T-helper 1 cell treated with Interleukin-12 subunit alpha and Interleukin-12 subunit beta and Interleukin-4 antibody, amounts not matched to agents 30 μg/mL and 1 μg/mL, for 36 hours (primary cell): ENCODE measurements at regions not wholly inside any gene's neighbourhood (a gene's known extent, or its start where the extent isn't known, plus 50 kb on each side); places are given as distances from the start of the nearest gene placed in this dataset.

Source experiments
- H3K27ac Mint-ChIP-seq: one replicate; pipeline ENCODE4 v1.8.0; 2021; ENCODE audit warnings: mild to moderate bottlenecking, mixed read lengths
- H3K27me3 Mint-ChIP-seq: one replicate; pipeline ENCODE4 v1.8.0; 2021; ENCODE audit warnings: low read depth, mixed read lengths
- H3K36me3 Mint-ChIP-seq: one replicate; pipeline ENCODE4 v1.8.0; 2021; ENCODE audit warnings: low read depth, mixed read lengths
- H3K4me1 Mint-ChIP-seq: one replicate; pipeline ENCODE4 v1.8.0; 2021; ENCODE audit warnings: low read depth, mixed read lengths
- H3K4me3 Mint-ChIP-seq: one replicate; pipeline ENCODE4 v1.8.0; 2021; ENCODE audit warnings: mild to moderate bottlenecking, moderate library complexity, mixed read lengths
- H3K9me3 Mint-ChIP-seq: one replicate; pipeline ENCODE4 v1.8.0; 2021; ENCODE audit warnings: mixed read lengths

DNA sequence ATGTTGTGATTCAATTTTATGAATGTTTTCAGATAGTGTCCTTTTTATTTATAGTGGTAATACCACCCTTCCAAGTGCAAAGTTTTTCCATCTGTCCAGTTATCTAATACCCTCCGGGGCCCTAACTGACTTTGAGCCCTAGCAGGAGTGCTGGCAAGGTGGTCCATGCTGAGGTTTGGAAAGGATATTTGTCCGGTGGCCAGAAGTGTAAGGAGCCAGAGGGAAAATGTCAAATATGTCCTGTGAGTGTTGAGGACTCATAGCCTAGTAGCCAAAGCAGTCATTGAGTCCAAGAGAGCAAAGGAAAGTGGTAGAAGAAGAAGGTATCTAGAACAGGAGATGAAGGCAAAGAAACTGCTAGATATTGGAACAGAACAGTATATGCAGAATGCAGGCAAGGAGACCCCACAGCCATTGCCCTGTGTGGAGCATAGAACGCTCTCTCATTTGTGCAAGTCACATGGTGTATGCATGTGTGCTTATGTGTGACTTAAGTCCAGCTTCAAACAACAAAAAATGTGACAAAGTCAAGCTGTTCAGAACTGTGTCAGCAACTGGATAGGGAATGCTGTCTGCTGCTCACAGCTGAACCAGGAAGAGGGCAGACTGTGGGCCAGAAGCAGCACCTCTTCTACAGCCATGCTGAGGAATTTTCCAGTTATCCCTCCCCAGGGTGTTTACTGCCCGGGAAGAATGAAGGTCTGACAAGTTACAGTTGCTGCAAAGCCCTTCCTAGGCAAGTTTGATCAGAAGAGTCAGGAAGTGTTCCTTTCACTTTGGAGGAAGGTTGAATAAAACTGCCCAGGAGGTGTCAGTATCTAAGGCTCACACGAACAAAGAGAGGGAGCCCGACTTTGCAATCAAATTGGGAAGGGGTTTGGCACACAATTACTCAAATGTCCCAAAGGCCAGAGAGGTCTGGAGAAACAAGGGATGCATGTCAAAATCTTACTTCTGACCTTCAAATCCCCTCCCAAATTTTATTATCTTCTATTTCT, 463.3 kb upstream of the DMAC1 start:
- Mint-ChIP-seq H3K27me3 (no peaks in the 10 kb centered on the region), H3K27ac (no peak overlapping the region), H3K36me3 (no peaks in the 10 kb centered on the region), H3K4me1 (no peaks in the 10 kb centered on the region), H3K4me3 (no peak overlapping the region), H3K9me3 (no peaks in the 10 kb centered on the region)

DNA sequence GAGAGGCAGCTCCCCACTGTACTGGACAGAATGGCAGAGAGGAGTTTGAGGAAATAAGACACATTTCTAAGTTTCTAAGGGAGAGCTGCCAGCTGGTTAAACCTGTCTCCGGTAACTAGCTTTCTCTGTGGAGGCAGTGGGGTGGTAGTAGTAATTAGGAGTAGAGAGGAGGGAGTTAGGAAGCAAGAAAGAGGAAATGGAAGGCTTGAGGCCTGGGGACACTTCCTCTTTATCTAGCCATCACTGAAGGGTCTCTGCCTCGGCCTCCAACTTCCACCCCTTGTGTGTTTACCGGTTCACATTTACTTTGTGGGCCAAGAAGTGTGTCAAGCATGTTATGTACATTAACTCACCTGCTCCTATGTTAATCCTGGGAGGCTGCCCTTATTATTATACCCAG, 462.2 kb upstream of the DMAC1 start:
- Mint-ChIP-seq H3K4me1 (no peaks in the 10 kb centered on the region), H3K27ac (no peak overlapping the region), H3K27me3 (no peaks in the 10 kb centered on the region), H3K4me3 (no peak overlapping the region), H3K36me3 (no peaks in the 10 kb centered on the region), H3K9me3 (no peaks in the 10 kb centered on the region)

DNA sequence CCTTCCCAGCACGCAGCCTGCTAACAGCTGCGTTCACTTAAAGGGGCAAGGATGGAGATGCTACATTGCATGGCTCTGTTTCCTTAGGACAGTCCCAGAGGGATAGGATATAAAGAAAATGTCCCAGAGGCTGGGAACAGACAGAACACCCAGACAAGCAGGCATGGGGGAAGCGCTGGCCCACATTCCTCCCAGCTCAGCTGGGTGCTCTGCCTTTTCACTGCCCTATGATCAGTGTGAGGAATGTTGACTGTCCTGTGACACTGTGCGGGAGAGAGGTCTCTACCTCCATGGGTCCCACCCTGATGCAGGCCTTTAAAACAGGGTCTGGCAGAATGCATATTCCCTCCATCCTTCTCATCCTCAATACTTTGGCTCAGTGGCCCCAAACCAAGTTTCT, 459.4 kb upstream of the DMAC1 start:
- no peaks in the 10 kb centered on the region for H3K4me1 Mint-ChIP-seq
- H3K4me3 Mint-ChIP-seq: no peak overlapping the region
- H3K36me3 Mint-ChIP-seq: no peaks in the 10 kb centered on the region
- H3K27ac Mint-ChIP-seq: no peak overlapping the region
- no peaks in the 10 kb centered on the region for H3K9me3 Mint-ChIP-seq
- no peaks in the 10 kb centered on the region for H3K27me3 Mint-ChIP-seq

DNA sequence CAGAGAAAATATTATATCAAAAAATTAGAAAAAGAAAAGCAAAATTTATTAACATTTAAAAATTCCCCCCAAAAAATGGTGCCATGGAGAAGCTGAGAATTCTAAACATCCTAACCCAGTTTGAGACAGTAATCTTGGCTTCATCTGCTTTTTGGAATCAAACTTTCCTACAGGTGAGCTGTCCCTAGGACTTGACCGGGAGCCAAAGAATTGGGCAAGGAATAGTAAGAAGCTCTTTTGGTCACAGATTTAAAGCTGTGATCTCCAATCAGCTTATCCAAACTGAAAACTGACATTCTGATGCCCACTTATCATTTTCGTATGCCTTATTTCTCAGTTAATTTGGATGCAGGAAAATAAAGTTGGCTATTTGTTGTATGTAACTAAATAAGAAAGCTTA, 457.3 kb upstream of the DMAC1 start:
- Mint-ChIP-seq H3K9me3 (no peaks in the 10 kb centered on the region), H3K4me3 (no peak overlapping the region), H3K36me3 (no peaks in the 10 kb centered on the region), H3K27me3 (no peaks in the 10 kb centered on the region), H3K4me1 (no peaks in the 10 kb centered on the region), H3K27ac (no peak overlapping the region)

DNA sequence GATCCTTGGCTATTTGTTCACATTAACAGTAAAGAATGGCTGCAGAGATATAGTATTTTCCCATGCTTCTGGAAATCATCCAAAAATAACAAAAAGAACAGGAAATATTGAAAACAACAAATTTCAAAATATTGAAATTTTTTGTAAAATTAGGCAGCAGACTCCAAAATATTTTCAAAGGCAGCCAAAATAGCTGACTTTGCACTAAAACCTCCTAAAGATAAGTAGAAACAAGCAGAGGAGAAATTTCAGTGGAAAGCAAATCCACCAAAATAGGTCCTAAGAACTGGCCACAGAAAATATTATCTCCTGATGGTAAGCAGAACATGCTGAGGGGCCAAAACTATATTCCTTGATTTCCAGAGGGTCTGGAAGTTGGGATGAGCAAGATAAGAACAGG, 456.3 kb upstream of the DMAC1 start:
- Mint-ChIP-seq H3K27me3 (no peaks in the 10 kb centered on the region), H3K36me3 (no peaks in the 10 kb centered on the region), H3K9me3 (no peaks in the 10 kb centered on the region)

DNA sequence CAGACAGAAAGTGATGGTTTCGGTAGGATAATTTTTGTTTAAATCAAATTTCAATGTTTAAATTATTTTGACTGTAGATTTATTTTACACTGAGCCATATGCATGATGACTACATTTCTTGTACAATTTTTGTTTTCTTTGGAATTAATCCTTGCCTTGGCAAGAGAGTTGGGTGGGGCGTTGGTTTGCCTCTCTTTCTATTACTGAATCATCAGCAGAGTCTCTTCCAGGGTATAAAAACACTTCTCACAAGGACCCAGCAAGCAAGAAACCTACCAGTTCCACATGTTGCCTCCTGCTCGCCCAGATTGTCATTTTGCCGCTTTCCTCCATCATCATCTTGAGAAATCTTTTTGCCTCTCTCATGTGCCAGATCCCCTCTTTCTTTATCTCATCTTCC, 455.0 kb upstream of the DMAC1 start:
- no peak overlapping the region for H3K4me3 Mint-ChIP-seq
- H3K36me3 Mint-ChIP-seq: no peaks in the 10 kb centered on the region
- H3K9me3 Mint-ChIP-seq: no peaks in the 10 kb centered on the region
- H3K27me3 Mint-ChIP-seq: no peaks in the 10 kb centered on the region
- no peak overlapping the region for H3K27ac Mint-ChIP-seq
- no peaks in the 10 kb centered on the region for H3K4me1 Mint-ChIP-seq

More for the DNA sequence above, 456.3 kb upstream of the DMAC1 start:
- Mint-ChIP-seq H3K4me3 (no peak overlapping the region), H3K27ac (no peak overlapping the region), H3K4me1 (no peaks in the 10 kb centered on the region)

DNA sequence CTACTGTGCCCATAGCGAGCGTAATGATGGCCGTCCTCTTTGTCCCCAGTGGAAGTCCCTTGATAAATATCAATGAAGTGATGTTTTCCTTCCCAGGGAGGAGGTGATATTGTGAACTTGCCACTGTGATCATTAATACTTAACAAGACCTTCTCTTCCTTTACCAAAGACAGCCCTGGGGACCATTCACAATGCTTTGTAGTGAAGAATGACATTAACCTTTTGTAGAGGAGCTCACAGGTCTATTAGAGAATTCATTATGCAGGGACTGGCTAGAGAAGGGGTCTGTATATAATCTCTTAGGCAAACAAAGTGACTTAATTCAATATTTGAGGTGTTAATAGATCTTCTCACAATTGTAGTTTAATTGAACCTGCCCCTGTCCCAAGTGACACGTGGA, 452.9 kb upstream of the DMAC1 start:
- no peaks in the 10 kb centered on the region for H3K4me1 Mint-ChIP-seq
- H3K27me3 Mint-ChIP-seq: no peaks in the 10 kb centered on the region
- no peaks in the 10 kb centered on the region for H3K36me3 Mint-ChIP-seq
- H3K27ac Mint-ChIP-seq: no peak overlapping the region
- H3K4me3 Mint-ChIP-seq: no peak overlapping the region
- no peaks in the 10 kb centered on the region for H3K9me3 Mint-ChIP-seq

DNA sequence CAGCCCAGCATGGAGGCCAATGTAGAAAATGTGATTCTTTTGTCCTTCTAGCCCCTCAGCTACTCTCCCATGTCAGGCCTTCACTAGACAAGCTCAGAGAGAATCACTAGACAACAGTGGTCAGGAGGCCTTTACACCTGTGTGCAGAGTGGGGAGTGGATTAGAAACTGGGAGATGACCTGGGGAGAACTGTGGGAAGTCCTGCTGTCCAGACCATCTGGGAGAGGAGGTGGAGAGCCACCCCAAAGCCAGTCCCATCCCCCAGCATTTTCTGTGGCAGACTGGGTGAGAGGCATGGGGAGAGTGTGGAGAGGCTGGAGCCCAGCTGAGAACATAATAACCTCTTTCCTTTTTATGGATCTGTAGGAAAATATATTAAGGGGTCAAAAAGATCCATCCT, 452.0 kb upstream of the DMAC1 start:
- Mint-ChIP-seq H3K27me3 (no peaks in the 10 kb centered on the region), H3K4me1 (no peaks in the 10 kb centered on the region), H3K4me3 (no peak overlapping the region), H3K27ac (no peak overlapping the region), H3K9me3 (no peaks in the 10 kb centered on the region), H3K36me3 (no peaks in the 10 kb centered on the region)

DNA sequence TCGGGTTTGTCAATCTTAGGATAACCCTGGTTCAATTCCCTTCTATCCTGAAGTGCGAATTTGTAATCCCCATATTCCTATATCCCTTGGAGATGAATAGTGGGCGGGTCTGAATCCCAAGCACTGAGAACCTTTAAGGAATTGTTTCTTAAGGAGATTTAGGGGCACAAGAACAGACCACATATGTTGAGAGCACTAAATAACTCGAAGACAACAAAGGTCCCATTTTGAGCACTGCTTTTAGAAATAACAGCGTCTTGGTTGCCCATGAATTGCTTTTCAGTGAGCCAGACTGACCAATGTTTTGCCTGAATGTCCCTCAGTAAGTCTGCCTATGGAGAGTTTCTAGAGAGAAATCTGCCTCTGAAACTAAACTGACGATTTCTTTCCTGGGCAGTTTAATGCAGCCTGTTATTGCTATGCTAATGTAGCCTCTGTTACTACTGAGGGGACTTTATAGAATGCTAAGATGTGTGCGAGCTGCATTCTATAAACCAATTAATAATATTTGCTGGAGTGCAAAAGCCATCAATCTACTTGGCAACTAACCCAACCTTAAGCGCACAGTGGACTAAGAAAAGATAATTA, 445.0 kb upstream of the DMAC1 start:
- Mint-ChIP-seq H3K27me3 (no peaks in the 10 kb centered on the region), H3K4me3 (no peak overlapping the region), H3K4me1 (no peaks in the 10 kb centered on the region), H3K36me3 (no peaks in the 10 kb centered on the region), H3K27ac (no peak overlapping the region), H3K9me3 (no peaks in the 10 kb centered on the region)

DNA sequence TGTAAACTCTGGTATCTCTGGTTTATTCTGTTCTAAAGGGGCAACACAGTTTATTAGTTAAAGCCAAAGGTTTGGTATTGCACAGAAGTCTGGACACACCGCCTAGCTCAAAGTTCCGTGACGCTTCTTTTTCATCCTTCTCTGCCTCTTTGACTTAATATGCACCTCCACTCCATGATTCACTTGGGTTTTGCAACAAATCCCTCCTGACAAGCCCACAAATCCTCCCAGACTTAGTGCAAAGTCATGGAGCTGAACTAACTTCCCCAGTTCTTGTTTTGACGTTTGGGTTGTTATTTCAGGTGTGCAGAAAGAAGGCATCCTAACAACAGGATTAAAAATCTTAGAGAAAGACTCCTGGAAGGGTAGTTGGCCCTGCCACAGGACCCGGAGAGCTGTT, 441.6 kb upstream of the DMAC1 start:
- Mint-ChIP-seq H3K9me3 (no peaks in the 10 kb centered on the region), H3K36me3 (no peaks in the 10 kb centered on the region), H3K4me1 (no peaks in the 10 kb centered on the region), H3K27ac (no peak overlapping the region), H3K4me3 (no peak overlapping the region), H3K27me3 (no peaks in the 10 kb centered on the region)

DNA sequence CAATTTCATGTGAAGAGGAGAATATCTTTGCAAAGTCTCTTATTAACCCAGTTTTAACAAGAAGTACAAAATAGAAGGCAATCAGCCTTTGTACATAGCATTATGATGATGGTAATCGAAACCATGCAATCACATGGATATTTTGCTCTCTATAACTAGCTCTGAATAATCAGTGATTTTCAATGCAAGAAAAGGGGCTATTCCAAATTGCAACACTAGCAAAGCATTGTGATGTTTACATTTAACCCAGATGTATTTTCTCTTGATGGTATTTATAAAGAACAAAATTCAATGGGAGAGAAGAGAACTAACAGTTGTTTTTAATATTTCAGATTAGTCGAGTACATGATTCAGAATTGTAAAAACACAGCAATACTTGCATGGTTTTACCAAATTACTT, 437.5 kb upstream of the DMAC1 start:
- Mint-ChIP-seq H3K4me1 (no peaks in the 10 kb centered on the region), H3K9me3 (no peaks in the 10 kb centered on the region), H3K27ac (no peak overlapping the region), H3K4me3 (no peak overlapping the region), H3K36me3 (no peaks in the 10 kb centered on the region), H3K27me3 (no peaks in the 10 kb centered on the region)

DNA sequence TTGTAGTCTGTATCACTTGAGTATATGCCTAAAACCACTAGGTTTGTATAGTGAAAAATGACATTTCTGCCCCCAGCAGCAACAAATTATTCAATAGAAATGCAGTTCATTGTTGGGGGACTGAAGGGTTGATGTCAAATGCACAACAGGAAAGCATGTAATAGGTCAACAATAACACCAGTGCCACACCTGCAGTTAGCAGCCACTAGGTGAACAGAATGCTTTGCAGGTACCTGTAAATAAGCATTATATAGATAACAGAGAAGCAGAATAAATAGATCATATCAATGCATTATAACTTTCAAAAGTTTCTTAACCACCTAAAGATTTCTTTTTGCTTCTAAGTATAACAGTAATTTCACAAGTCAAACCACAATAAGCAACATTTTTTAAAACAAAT, 435.9 kb upstream of the DMAC1 start:
- no peaks in the 10 kb centered on the region for H3K36me3 Mint-ChIP-seq
- H3K9me3 Mint-ChIP-seq: no peaks in the 10 kb centered on the region
- no peak overlapping the region for H3K4me3 Mint-ChIP-seq

DNA sequence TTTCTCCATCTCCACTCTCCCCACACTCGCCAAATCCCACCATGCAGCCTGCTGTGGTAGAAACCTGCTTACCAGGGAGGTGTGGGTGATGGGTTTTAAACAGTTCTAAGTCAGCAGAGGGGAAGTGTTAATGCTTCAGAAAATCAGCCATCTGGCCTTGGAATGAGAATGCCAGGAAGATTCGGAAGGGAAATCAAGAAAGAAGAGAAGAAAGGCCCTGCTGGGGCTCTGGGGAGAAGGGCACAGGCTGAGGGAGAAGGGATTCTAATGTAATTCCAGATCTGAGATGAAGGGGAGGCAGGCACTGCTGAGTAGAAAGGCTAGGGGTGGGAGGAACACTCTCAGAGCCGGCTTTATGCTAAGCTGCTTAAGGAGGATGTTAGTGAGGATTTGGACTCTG, 434.7 kb upstream of the DMAC1 start:
- Mint-ChIP-seq H3K4me1 (no peaks in the 10 kb centered on the region), H3K27me3 (no peaks in the 10 kb centered on the region), H3K9me3 (no peaks in the 10 kb centered on the region), H3K36me3 (no peaks in the 10 kb centered on the region), H3K4me3 (no peak overlapping the region), H3K27ac (no peak overlapping the region)

More for the DNA sequence above, 435.9 kb upstream of the DMAC1 start:
- Mint-ChIP-seq H3K4me1 (no peaks in the 10 kb centered on the region), H3K27ac (no peak overlapping the region), H3K27me3 (no peaks in the 10 kb centered on the region)

DNA sequence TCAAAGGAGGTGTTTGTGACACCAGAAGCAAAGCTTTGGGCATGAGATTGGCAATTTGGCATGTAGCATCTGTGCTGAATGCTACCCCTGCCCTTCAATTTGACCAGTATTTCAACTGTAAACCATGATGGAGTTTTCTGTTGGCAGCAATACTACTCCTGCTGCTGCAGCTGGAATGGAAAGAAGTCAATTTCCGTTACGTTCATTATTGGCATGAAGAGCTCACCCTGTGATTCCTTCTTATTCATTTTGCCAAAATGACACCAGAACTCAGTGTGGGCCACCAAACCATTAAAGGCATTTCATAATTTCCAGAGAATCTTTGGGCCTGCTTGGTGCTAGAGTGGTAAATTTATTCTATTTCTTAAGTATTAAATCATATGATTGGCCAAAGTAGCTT, 433.1 kb upstream of the DMAC1 start:
- Mint-ChIP-seq H3K27me3 (no peaks in the 10 kb centered on the region), H3K9me3 (no peaks in the 10 kb centered on the region), H3K36me3 (no peaks in the 10 kb centered on the region), H3K4me3 (no peak overlapping the region), H3K27ac (no peak overlapping the region), H3K4me1 (no peaks in the 10 kb centered on the region)

DNA sequence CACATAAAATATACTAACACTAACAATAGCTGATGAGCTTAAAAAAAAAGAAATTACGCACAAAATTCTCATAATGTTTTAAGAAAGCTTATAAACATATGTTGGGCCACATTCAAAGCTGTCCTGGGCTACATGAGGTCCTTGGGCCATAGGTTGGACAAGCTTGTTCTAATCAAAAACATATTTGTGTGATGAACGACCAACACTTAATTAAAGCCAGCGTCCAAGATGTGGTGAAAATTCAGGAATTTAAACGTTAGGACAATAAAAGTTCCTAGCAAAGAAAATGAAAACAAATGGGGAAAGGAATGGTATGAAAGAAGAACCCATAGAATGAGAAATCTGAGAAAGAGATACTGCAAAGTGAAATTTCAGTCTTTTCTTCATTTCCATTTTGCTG, 429.6 kb upstream of the DMAC1 start:
- Mint-ChIP-seq H3K27me3 (no peaks in the 10 kb centered on the region), H3K36me3 (no peaks in the 10 kb centered on the region), H3K4me1 (no peaks in the 10 kb centered on the region), H3K9me3 (no peaks in the 10 kb centered on the region), H3K4me3 (no peak overlapping the region), H3K27ac (no peak overlapping the region)
